Testis (tissue), 2 donors: ENCODE measurements at regions not wholly inside any gene's neighbourhood (a gene's known extent, or its start where the extent isn't known, plus 50 kb on each side); places are given as distances from the start of the nearest gene placed in this dataset.

ENCODE experiments used
- DNase-seq: peaks from one replicate; pipeline ENCODE4 v3.0.0-alpha.2; 2019
- H3K27ac ChIP-seq, 2 donors: fragments of 200-600 bp; sonication (generic); one replicate each; pipeline ENCODE4 v1.5.1; 2019
- H3K27me3 ChIP-seq: fragments of 200-600 bp; sonication (generic); one replicate; pipeline ENCODE4 v1.5.1; 2019
- H3K36me3 ChIP-seq: fragments of 200-600 bp; sonication (generic); one replicate; pipeline ENCODE4 v1.5.1; 2017; ENCODE audit warnings: low read depth; ENCODE audit errors: missing control alignments
- H3K4me1 ChIP-seq: fragments of 200-600 bp; sonication (generic); one replicate; pipeline ENCODE4 v1.5.1; 2019
- H3K4me3 ChIP-seq, 2 donors: fragments of 200-600 bp; sonication (generic); one replicate each; pipeline ENCODE4 v1.5.1; 2017 to 2019
- H3K9me3 ChIP-seq: fragments of 200-600 bp; sonication (generic); one replicate; pipeline ENCODE4 v1.5.1; 2017
- CTCF ChIP-seq, 3 experiments: fragments of 450-650 bp in 2 of 3; fragments of 200-600 bp in 1 of 3; sonication (generic) in 1 of 3; IDR thresholded peaks; one replicate each; pipeline ENCODE4 v1.5.1; 2016 to 2019; ENCODE audit warnings: antibody characterized with exemption in 3 of 3, mild to moderate bottlenecking in 2 of 3, moderate library complexity in 1 of 3
- POLR2A ChIP-seq: fragments of 450-650 bp; IDR thresholded peaks from one replicate; pipeline ENCODE4 v1.6.1; 2017; ENCODE audit warnings: antibody characterized with exemption, mild to moderate bottlenecking, moderate library complexity
- WGBS, 2 donors: methylation state at CpG; one replicate each; pipeline ENCODE4 v1.1.5; 2018; 5-methylcytosine and 5-hydroxymethylcytosine counted together
- intact Hi-C: fragments of 100-400 bp; cut with DNase I; formaldehyde crosslinking; loops from one replicate; pipeline ENCODE4 v1.15.1; 2023; ENCODE audit warnings: low total_unique reads

GRCh38 chr1:30638086-30638485 lies 85.3 kb downstream of the MATN1 start:
- no peaks in the 10 kb centered on the region for H3K36me3 ChIP-seq
- no peak overlapping the region for H3K4me3 ChIP-seq
- H3K27me3 ChIP-seq: no peaks in the 10 kb centered on the region
- no peak for TF ChIP-seq POLR2A
- no peak for TF ChIP-seq CTCF (IDR thresholded peaks at IDR 0.05)
- H3K4me1 ChIP-seq: no peaks in the 10 kb centered on the region
- DNase-seq: no peak
- intact Hi-C loops: no loop called here
- no peaks in the 10 kb centered on the region for H3K9me3 ChIP-seq
- WGBS, 2 donors: 83 to 91% methylated on average over 4 of the region's 4 CpGs
- H3K27ac ChIP-seq: no peak overlapping the region

- WGBS, 2 donors: 47 to 52% methylated on average over 12 of the region's 12 CpGs
- H3K27me3 ChIP-seq: no peaks in the 10 kb centered on the region
- H3K36me3 ChIP-seq: no peaks in the 10 kb centered on the region
- no peak for TF ChIP-seq POLR2A
- no peak for TF ChIP-seq CTCF (IDR thresholded peaks at IDR 0.05)
- H3K27ac ChIP-seq: no peak overlapping the region
- no peaks in the 10 kb centered on the region for H3K4me1 ChIP-seq
- H3K9me3 ChIP-seq: no peaks in the 10 kb centered on the region
- H3K4me3 ChIP-seq: no peak overlapping the region
- intact Hi-C loops: no loop called here
- DNase-seq: no peak
Observed at GRCh38 chr1:30637183-30637980, 86.0 kb downstream of the MATN1 start.

- intact Hi-C loops: no loop called here
- H3K27me3 ChIP-seq: no peaks in the 10 kb centered on the region
- no peak overlapping the region for H3K4me3 ChIP-seq
- H3K4me1 ChIP-seq: no peaks in the 10 kb centered on the region
- H3K9me3 ChIP-seq: no peaks in the 10 kb centered on the region
- H3K36me3 ChIP-seq: no peaks in the 10 kb centered on the region
- TF ChIP-seq POLR2A (no peak), CTCF (IDR thresholded peaks at IDR 0.05) (no peak)
- 92 to 93% methylated on average over 5 of the region's 5 CpGs for WGBS, 2 donors
- no peak for DNase-seq
- no peak overlapping the region for H3K27ac ChIP-seq
Observed at GRCh38 chr1:30636621-30637020, 86.8 kb downstream of the MATN1 start.

- intact Hi-C loops: no loop called here
- Histone ChIP-seq H3K36me3 (no peaks in the 10 kb centered on the region), H3K4me3 (no peak overlapping the region), H3K9me3 (no peaks in the 10 kb centered on the region), H3K4me1 (no peaks in the 10 kb centered on the region), H3K27ac (no peak overlapping the region), H3K27me3 (no peaks in the 10 kb centered on the region)
- WGBS, 2 donors: 61 to 67% methylated on average over 8 of the region's 8 CpGs
- DNase-seq: no peak
- TF ChIP-seq CTCF (IDR thresholded peaks at IDR 0.05) (no peak), POLR2A (no peak)
Observed at GRCh38 chr1:30635391-30635975, 87.9 kb downstream of the MATN1 start.

- H3K27me3 ChIP-seq: no peaks in the 10 kb centered on the region
- no peak overlapping the region for H3K4me3 ChIP-seq
- intact Hi-C loops: no loop called here
- no peaks in the 10 kb centered on the region for H3K36me3 ChIP-seq
- no peaks in the 10 kb centered on the region for H3K4me1 ChIP-seq
- DNase-seq: no peak
- TF ChIP-seq CTCF (IDR thresholded peaks at IDR 0.05) (no peak), POLR2A (no peak)
- no peaks in the 10 kb centered on the region for H3K9me3 ChIP-seq
- WGBS, 2 donors: 74 to 93% methylated on average over 4 to 5 of the region's 5 CpGs
- H3K27ac ChIP-seq: no peak overlapping the region
Observed at GRCh38 chr1:30634507-30634906, 88.9 kb downstream of the MATN1 start.
